Neural cell (in vitro differentiated cells): ENCODE measurements at regions not wholly inside any gene's neighbourhood (a gene's known extent, or its start where the extent isn't known, plus 50 kb on each side); places are given as distances from the start of the nearest gene placed in this dataset.

ENCODE experiments used
- CTCF ChIP-seq: fragments of 450-650 bp; IDR thresholded peaks from 2 replicates; pipeline ENCODE4 v1.5.1; 2014; ENCODE audit warnings: antibody characterized with exemption, mild to moderate bottlenecking, moderate library complexity; ENCODE audit not compliant: poor library complexity, severe bottlenecking
- EP300 ChIP-seq: fragments of 450-650 bp; conservative IDR thresholded peaks from 2 replicates; pipeline ENCODE4 v1.6.1; 2014; ENCODE audit warnings: antibody characterized with exemption, mild to moderate bottlenecking, moderate library complexity; ENCODE audit not compliant: poor library complexity, severe bottlenecking
- EZH2 ChIP-seq: fragments of 200-600, 300-800 bp; shearing (Covaris generic), sonication (generic); IDR thresholded peaks from 2 replicates; pipeline ENCODE4 v1.6.1; 2014; ENCODE audit warnings: antibody characterized with exemption, low read length, borderline replicate concordance, mild to moderate bottlenecking; ENCODE audit not compliant: insufficient read depth, poor library complexity, severe bottlenecking
- MXI1 ChIP-seq: fragments of 450-650 bp; conservative IDR thresholded peaks from 2 replicates; pipeline ENCODE4 v1.6.1; 2014; ENCODE audit warnings: antibody characterized with exemption, mild to moderate bottlenecking; ENCODE audit not compliant: poor library complexity, severe bottlenecking
- POLR2AphosphoS5 ChIP-seq: IDR thresholded peaks from 2 replicates; pipeline ENCODE4 v1.6.1; 2012
- RAD21 ChIP-seq: fragments of 450-650 bp; conservative IDR thresholded peaks from 2 replicates; pipeline ENCODE4 v1.6.1; 2014; ENCODE audit warnings: antibody characterized with exemption, mild to moderate bottlenecking, moderate library complexity
- REST ChIP-seq: IDR thresholded peaks from 2 replicates; pipeline ENCODE4 v1.6.1; 2012; ENCODE audit warnings: borderline replicate concordance
- SMC3 ChIP-seq: fragments of 450-650 bp; conservative IDR thresholded peaks from 2 replicates; pipeline ENCODE4 v1.6.1; 2014; ENCODE audit warnings: antibody characterized with exemption, mild to moderate bottlenecking, moderate library complexity; ENCODE audit not compliant: poor library complexity
- TAF1 ChIP-seq: IDR thresholded peaks from 2 replicates; pipeline ENCODE4 v1.6.1; 2012; ENCODE audit warnings: low read depth

GRCh38 chr11:24384240-24384639 lies 112.6 kb upstream of the LUZP2 start:
- TF ChIP-seq CTCF (no peak), EZH2 (no peak), REST (no peak), EP300 (no peak), POLR2AphosphoS5 (no peak), RAD21 (no peak), TAF1 (no peak), SMC3 (no peak), MXI1 (no peak)
